HG02938 (cell line): ENCODE measurements at regions not wholly inside any gene's neighbourhood (a gene's known extent, or its start where the extent isn't known, plus 50 kb on each side); places are given as distances from the start of the nearest gene placed in this dataset.

Experiments used
- ATAC-seq: cut with Tn5 transposase; IDR thresholded peaks from one replicate; pipeline ENCODE4 v1.9.1; 2021; ENCODE audit warnings: mild to moderate bottlenecking, moderate library complexity; ENCODE audit not compliant: unreplicated experiment

GRCh38 chr6:87815449-87815848 lies 113.4 kb upstream of the AKIRIN2 start:
- no peak for ATAC-seq

GRCh38 chr6:87808005-87808757 lies 106.1 kb upstream of the AKIRIN2 start:
- no peak for ATAC-seq

GRCh38 chr6:87807475-87807874 lies 105.4 kb upstream of the AKIRIN2 start:
- peak; percentile 93 for ATAC-seq

- no peak for ATAC-seq
These were observed 104.6 kb upstream of the AKIRIN2 start for GRCh38 chr6:87806635-87807034.

- ATAC-seq = no peak
These were observed 104.1 kb upstream of the AKIRIN2 start for GRCh38 chr6:87806099-87806498.

- no peak for ATAC-seq
These were observed 101.8 kb upstream of the AKIRIN2 start for GRCh38 chr6:87803791-87804190.

GRCh38 chr6:87799651-87800050 lies 97.6 kb upstream of the AKIRIN2 start:
- ATAC-seq = peak; percentile 34

- peak; percentile 29 for ATAC-seq
These were observed 96.6 kb upstream of the AKIRIN2 start for GRCh38 chr6:87798393-87799278.

- no peak for ATAC-seq
These were observed 93.2 kb upstream of the AKIRIN2 start for GRCh38 chr6:87794922-87795885.

GRCh38 chr6:87793315-87793714 lies 91.3 kb upstream of the AKIRIN2 start:
- no peak for ATAC-seq

- no peak for ATAC-seq
These were observed 89.9 kb upstream of the AKIRIN2 start for GRCh38 chr6:87791982-87792381.

- ATAC-seq = no peak
These were observed 89.5 kb upstream of the AKIRIN2 start for GRCh38 chr6:87791485-87791884.

- ATAC-seq = no peak
These were observed 89.0 kb upstream of the AKIRIN2 start for GRCh38 chr6:87791029-87791428.

GRCh38 chr6:87789900-87790290 lies 87.9 kb upstream of the AKIRIN2 start:
- ATAC-seq = no peak

- no peak for ATAC-seq
These were observed 87.3 kb upstream of the AKIRIN2 start for GRCh38 chr6:87789198-87789899.

GRCh38 chr6:87788141-87788540 lies 86.1 kb upstream of the AKIRIN2 start:
- ATAC-seq = no peak

GRCh38 chr6:87785229-87785862 lies 83.3 kb upstream of the AKIRIN2 start:
- no peak for ATAC-seq

- no peak for ATAC-seq
These were observed 82.7 kb upstream of the AKIRIN2 start for GRCh38 chr6:87784690-87785089.

- ATAC-seq = no peak
These were observed 82.0 kb upstream of the AKIRIN2 start for GRCh38 chr6:87784051-87784450.

- no peak for ATAC-seq
These were observed 77.5 kb upstream of the AKIRIN2 start for GRCh38 chr6:87779542-87779941.
